B cell (primary cell): ENCODE measurements at regions not wholly inside any gene's neighbourhood (a gene's known extent, or its start where the extent isn't known, plus 50 kb on each side); places are given as distances from the start of the nearest gene placed in this dataset.

Experiments
- CTCF ChIP-seq: fragments of 200-600 bp; IDR thresholded peaks from one replicate; pipeline ENCODE4 v1.8.0; 2022; ENCODE audit warnings: antibody characterized with exemption, mild to moderate bottlenecking
- EZH2 ChIP-seq: IDR thresholded peaks from 2 replicates; pipeline ENCODE4 v1.6.1; 2012; ENCODE audit warnings: borderline replicate concordance, low read depth, mild to moderate bottlenecking, moderate library complexity, low read length; ENCODE audit not compliant: insufficient read depth, poor library complexity, severe bottlenecking

- TF ChIP-seq CTCF: no peak
- TF ChIP-seq EZH2: no peak
Observed at GRCh38 chr13:111506125-111506524, 185.7 kb downstream of the TEX29 start.
